ENCODE measurements at regions not wholly inside any gene's neighbourhood (a gene's known extent, or its start where the extent isn't known, plus 50 kb on each side); places are given as distances from the start of the nearest gene placed in this dataset.

DNA sequence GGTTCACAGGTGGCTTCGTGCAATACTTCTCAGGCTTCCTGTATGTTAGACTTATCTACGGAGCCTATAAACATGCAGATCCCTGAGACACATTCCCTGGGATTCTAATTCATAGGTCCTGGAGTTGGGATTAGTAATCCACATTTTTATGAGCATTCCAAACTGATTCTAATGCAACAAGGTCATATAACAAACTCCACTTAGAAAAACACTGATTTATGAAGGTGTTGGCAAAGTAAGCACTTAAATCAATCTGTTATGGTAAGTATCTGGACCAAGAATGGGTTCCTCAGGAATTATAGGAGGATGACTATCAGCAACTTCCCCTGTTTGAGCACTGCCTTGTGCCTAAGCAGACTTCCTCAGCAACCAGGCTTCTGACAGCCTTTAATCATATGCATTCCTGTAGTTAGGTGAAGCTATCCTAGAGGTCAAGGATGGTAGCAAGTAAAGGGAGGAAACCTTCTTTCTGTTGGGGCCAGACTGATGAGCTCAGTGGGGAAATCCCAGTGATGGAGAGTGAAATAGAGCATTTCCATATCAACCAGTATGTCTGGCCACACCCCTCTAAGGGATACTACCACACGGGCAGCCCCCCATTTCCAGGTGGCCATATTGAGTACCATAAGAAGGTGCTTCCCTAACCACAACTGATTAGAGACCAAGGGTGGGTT lies 89.6 kb downstream of the RASSF10 start:
- TF ChIP-seq CTCF (conservative IDR thresholded peaks at IDR 0.05 in 1 of 2, IDR thresholded peaks at IDR 0.05 in 1 of 2; ENCODE audit: low read depth in 1 of 2, low read length in 2 of 2) = no peak
- no peak for TF ChIP-seq EZH2 (IDR thresholded peaks at IDR 0.05; ENCODE audit: low read length, missing control alignments)

Data from fibroblast of lung (primary cell).